ENCODE measurements at regions not wholly inside any gene's neighbourhood (a gene's known extent, or its start where the extent isn't known, plus 50 kb on each side); places are given as distances from the start of the nearest gene placed in this dataset.

GRCh38 chr5:106757672-106758071 lies 913.1 kb downstream of the EFNA5 start:
- POLR2A ChIA-PET: no interaction called here
- no peak for DNase-seq (ENCODE audit: low read depth, low spot score)
- Histone ChIP-seq H3K27me3 (ENCODE audit: control insufficient read depth, insufficient read depth, low read length) (no peaks in the 10 kb centered on the region), H3K27ac (ENCODE audit: low read depth, low read length) (no peak overlapping the region), H3K9me3 (ENCODE audit: control insufficient read depth, insufficient read depth, low read length) (no peaks in the 10 kb centered on the region), H3K4me3 (ENCODE audit: low read depth, low read length) (no peak overlapping the region)
- TF ChIP-seq, protein P1, sequence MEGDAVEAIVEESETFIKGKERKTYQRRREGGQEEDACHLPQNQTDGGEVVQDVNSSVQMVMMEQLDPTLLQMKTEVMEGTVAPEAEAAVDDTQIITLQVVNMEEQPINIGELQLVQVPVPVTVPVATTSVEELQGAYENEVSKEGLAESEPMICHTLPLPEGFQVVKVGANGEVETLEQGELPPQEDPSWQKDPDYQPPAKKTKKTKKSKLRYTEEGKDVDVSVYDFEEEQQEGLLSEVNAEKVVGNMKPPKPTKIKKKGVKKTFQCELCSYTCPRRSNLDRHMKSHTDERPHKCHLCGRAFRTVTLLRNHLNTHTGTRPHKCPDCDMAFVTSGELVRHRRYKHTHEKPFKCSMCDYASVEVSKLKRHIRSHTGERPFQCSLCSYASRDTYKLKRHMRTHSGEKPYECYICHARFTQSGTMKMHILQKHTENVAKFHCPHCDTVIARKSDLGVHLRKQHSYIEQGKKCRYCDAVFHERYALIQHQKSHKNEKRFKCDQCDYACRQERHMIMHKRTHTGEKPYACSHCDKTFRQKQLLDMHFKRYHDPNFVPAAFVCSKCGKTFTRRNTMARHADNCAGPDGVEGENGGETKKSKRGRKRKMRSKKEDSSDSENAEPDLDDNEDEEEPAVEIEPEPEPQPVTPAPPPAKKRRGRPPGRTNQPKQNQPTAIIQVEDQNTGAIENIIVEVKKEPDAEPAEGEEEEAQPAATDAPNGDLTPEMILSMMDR (IDR thresholded peaks at IDR 0.05; ENCODE audit: low read depth, low read length): no peak
- CTCF ChIA-PET: no interaction called here

DNA sequence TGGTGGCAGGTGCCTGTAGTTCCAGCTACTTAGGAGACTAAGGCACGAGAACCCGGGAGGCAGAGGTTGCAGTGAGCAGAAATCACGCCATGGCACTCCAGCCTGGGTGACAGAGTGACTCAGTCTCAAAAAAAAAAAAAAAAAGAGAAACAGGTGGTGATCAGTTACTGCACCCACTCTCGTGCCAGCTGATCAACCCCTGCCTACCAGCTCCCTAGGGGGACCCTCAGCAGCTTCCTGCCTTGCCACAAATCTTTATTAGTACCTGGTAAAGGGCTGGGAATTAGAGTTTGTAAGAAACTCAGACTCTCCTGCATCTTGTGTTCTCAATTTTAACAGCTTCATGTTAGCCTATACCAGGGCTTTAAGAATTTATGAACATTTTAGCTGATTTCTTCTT lies 914.9 kb downstream of the EFNA5 start:
- H3K9me3 ChIP-seq (ENCODE audit: control insufficient read depth, insufficient read depth, low read length): no peaks in the 10 kb centered on the region
- ChIA-PET POLR2A (interaction anchor here (0.6 kb wide), 1 partner anchor 67 kb away, joined by 3 read pairs; no protein-coding TSS in a partner anchor), CTCF (no interaction called here)
- no peaks in the 10 kb centered on the region for H3K27me3 ChIP-seq (ENCODE audit: control insufficient read depth, insufficient read depth, low read length)
- no peak for DNase-seq (ENCODE audit: low read depth, low spot score)
- H3K27ac ChIP-seq (ENCODE audit: low read depth, low read length): no peak overlapping the region
- TF ChIP-seq, protein P1 (IDR thresholded peaks at IDR 0.05; ENCODE audit: low read depth, low read length): no peak
- H3K4me3 ChIP-seq (ENCODE audit: low read depth, low read length): no peak overlapping the region

- no peaks in the 10 kb centered on the region for H3K9me3 ChIP-seq (ENCODE audit: control insufficient read depth, insufficient read depth, low read length)
- no peak overlapping the region for H3K27ac ChIP-seq (ENCODE audit: low read depth, low read length)
- H3K27me3 ChIP-seq (ENCODE audit: control insufficient read depth, insufficient read depth, low read length): no peaks in the 10 kb centered on the region
- no peak for DNase-seq (ENCODE audit: low read depth, low spot score)
- CTCF ChIA-PET: interaction anchor here (1.5 kb wide), 1 partner anchor 486 kb away, joined by 4 read pairs; no protein-coding TSS in a partner anchor
- TF ChIP-seq, protein P1 (IDR thresholded peaks at IDR 0.05; ENCODE audit: low read depth, low read length): no peak
- POLR2A ChIA-PET: no interaction called here
- no peak overlapping the region for H3K4me3 ChIP-seq (ENCODE audit: low read depth, low read length)
Measured at GRCh38 chr5:106755066-106755465, 915.7 kb downstream of the EFNA5 start.

GRCh38 chr5:106749826-106750225 lies 920.9 kb downstream of the EFNA5 start:
- no peaks in the 10 kb centered on the region for H3K9me3 ChIP-seq (ENCODE audit: control insufficient read depth, insufficient read depth, low read length)
- no peaks in the 10 kb centered on the region for H3K27me3 ChIP-seq (ENCODE audit: control insufficient read depth, insufficient read depth, low read length)
- H3K4me3 ChIP-seq (ENCODE audit: low read depth, low read length): no peak overlapping the region
- ChIA-PET POLR2A (interaction anchor here (0.6 kb wide), 1 partner anchor 281 kb away, joined by 4 read pairs; no protein-coding TSS in a partner anchor), CTCF (interaction anchor here (0.6 kb wide), 1 partner anchor 59 kb away, joined by 8 read pairs; no protein-coding TSS in a partner anchor)
- TF ChIP-seq, protein P1 (IDR thresholded peaks at IDR 0.05; ENCODE audit: low read depth, low read length): no peak
- DNase-seq (ENCODE audit: low read depth, low spot score): no peak
- H3K27ac ChIP-seq (ENCODE audit: low read depth, low read length): no peak overlapping the region

DNA sequence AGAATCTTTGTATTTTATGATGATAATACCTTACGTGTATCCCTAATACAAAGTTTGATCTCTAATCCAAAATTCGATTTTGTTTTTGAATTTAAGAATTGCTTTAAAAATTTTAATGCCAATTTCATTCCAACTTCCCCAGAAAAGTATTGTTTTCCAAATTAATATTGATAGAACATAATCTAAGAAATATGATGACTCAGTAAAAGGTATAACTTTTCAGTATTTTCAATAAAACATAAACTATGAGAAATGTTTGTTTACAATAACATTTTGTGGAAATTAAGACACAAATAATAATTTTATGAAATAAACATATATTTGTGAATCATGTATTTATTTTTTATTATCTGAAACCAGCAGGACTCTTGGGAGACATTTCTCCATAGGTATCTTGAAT lies 931.6 kb downstream of the EFNA5 start:
- TF ChIP-seq, protein P1 (IDR thresholded peaks at IDR 0.05; ENCODE audit: low read depth, low read length): no peak
- Histone ChIP-seq H3K27me3 (ENCODE audit: control insufficient read depth, insufficient read depth, low read length) (no peaks in the 10 kb centered on the region), H3K9me3 (ENCODE audit: control insufficient read depth, insufficient read depth, low read length) (no peaks in the 10 kb centered on the region), H3K4me3 (ENCODE audit: low read depth, low read length) (no peak overlapping the region), H3K27ac (ENCODE audit: low read depth, low read length) (no peak overlapping the region)
- POLR2A ChIA-PET: no interaction called here
- no peak for DNase-seq (ENCODE audit: low read depth, low spot score)
- CTCF ChIA-PET: no interaction called here
